GM10248 (cell line): ENCODE measurements at regions not wholly inside any gene's neighbourhood (a gene's known extent, or its start where the extent isn't known, plus 50 kb on each side); places are given as distances from the start of the nearest gene placed in this dataset.
A peak's percentile ranks its signal among the peaks of the same experiment; 100 is the strongest.

Experiments
- CTCF ChIA-PET: fragments of 300-600 bp; sonication (Branson Sonifier 250); formaldehyde crosslinking; extraction: SDS; loops from one replicate; lab custom pipeline; 2021; ENCODE audit warnings: antibody characterized with exemption; lab: Yijun Ruan, JAX
- POLR2A ChIA-PET: fragments of 350-650 bp; sonication (Branson Sonifier 250); formaldehyde crosslinking; extraction: SDS; loops from one replicate; lab custom pipeline; 2020; ENCODE audit warnings: antibody characterized with exemption; lab: Yijun Ruan, JAX
- DNase-seq: peaks from one replicate; pipeline ENCODE4 v3.0.0; 2012; ENCODE audit errors: extremely low spot score
- CTCF ChIP-seq: IDR thresholded peaks from 2 replicates; pipeline ENCODE4 v1.5.1; 2012; ENCODE audit warnings: mild to moderate bottlenecking, low read depth; ENCODE audit errors: extremely low read depth, missing control alignments, control extremely low read depth

GRCh38 chr18:4653418-4653817 lies 198.3 kb upstream of the DLGAP1 start:
- ChIA-PET POLR2A (no interaction called here), CTCF (no interaction called here)
- TF ChIP-seq CTCF = no peak
- no peak for DNase-seq

- ChIA-PET CTCF (no interaction called here), POLR2A (interaction anchor here (0.5 kb wide), 1 partner anchor 28 kb away, joined by 3 read pairs; no protein-coding TSS in a partner anchor)
- TF ChIP-seq CTCF = no peak
- no peak for DNase-seq
These were observed 186.8 kb upstream of the DLGAP1 start for GRCh38 chr18:4641771-4642368.

GRCh38 chr18:4640349-4641012 lies 185.4 kb upstream of the DLGAP1 start:
- POLR2A ChIA-PET = no interaction called here
- no peak for TF ChIP-seq CTCF
- no peak for DNase-seq
- CTCF ChIA-PET = interaction anchor here (1.1 to 1.9 kb wide), 4 partner anchors 9 to 171 kb away, joined by 3 to 5 read pairs (median 3); no protein-coding TSS in a partner anchor

- ChIA-PET POLR2A (interaction anchor here (0.5 kb wide), 1 partner anchor 30 kb away, joined by 3 read pairs; no protein-coding TSS in a partner anchor), CTCF (interaction anchor here (1.1 to 1.9 kb wide), 4 partner anchors 8 to 172 kb away, joined by 3 to 5 read pairs (median 3); no protein-coding TSS in a partner anchor)
- TF ChIP-seq CTCF = no peak
- DNase-seq = peak; percentile 27
These were observed 184.7 kb upstream of the DLGAP1 start for GRCh38 chr18:4639628-4640310.

GRCh38 chr18:4638680-4639079 lies 183.6 kb upstream of the DLGAP1 start:
- POLR2A ChIA-PET = no interaction called here
- no peak for TF ChIP-seq CTCF
- no peak for DNase-seq
- CTCF ChIA-PET = no interaction called here

GRCh38 chr18:4637876-4638275 lies 182.8 kb upstream of the DLGAP1 start:
- ChIA-PET POLR2A (no interaction called here), CTCF (no interaction called here)
- DNase-seq = no peak
- no peak for TF ChIP-seq CTCF
